ENCODE measurements at regions not wholly inside any gene's neighbourhood (a gene's known extent, or its start where the extent isn't known, plus 50 kb on each side); places are given as distances from the start of the nearest gene placed in this dataset.

GRCh38 chr10:123614888-123615287 lies 51.3 kb upstream of the GPR26 start (continued):
- TF ChIP-seq SP1 (IDR thresholded peaks at IDR 0.05), result no peak
- no peak for TF ChIP-seq SP1 (CRISPR knock-in tag; IDR thresholded peaks at IDR 0.05)
- no peak for TF ChIP-seq TEAD3 (CRISPR knock-in tag; optimal IDR thresholded peaks at IDR 0.05; ENCODE audit: borderline replicate concordance)
- TF ChIP-seq NFATC3 (CRISPR knock-in tag; IDR thresholded peaks at IDR 0.05), result no peak
- 0 out of 2 replicates have a peak, but pooled peaks have one; percentile 34 for TF ChIP-seq ZSCAN5A (CRISPR knock-in tag; IDR thresholded peaks at IDR 0.05; ENCODE audit: borderline replicate concordance)
- no peak for TF ChIP-seq MAFG (CRISPR knock-in tag; IDR thresholded peaks at IDR 0.05)
- TF ChIP-seq ZNF225 (CRISPR knock-in tag; IDR thresholded peaks at IDR 0.05), result peak; percentile 55; the same call in 1 of the 2 replicates
- TF ChIP-seq ZNF800 (CRISPR knock-in tag; IDR thresholded peaks at IDR 0.05), result no peak
- no peak; the same call in 1 of the 2 replicates for TF ChIP-seq MIER3 (CRISPR knock-in tag; IDR thresholded peaks at IDR 0.05; ENCODE audit: borderline replicate concordance)
- no peak for TF ChIP-seq GMEB2 (CRISPR knock-in tag; IDR thresholded peaks at IDR 0.05; ENCODE audit: low read depth)
- TF ChIP-seq TBX3 (IDR thresholded peaks at IDR 0.05; ENCODE audit: borderline replicate concordance), result no peak
- TF ChIP-seq NCOA2 (CRISPR knock-in tag; IDR thresholded peaks at IDR 0.05), result no peak
- TF ChIP-seq, protein P1, sequence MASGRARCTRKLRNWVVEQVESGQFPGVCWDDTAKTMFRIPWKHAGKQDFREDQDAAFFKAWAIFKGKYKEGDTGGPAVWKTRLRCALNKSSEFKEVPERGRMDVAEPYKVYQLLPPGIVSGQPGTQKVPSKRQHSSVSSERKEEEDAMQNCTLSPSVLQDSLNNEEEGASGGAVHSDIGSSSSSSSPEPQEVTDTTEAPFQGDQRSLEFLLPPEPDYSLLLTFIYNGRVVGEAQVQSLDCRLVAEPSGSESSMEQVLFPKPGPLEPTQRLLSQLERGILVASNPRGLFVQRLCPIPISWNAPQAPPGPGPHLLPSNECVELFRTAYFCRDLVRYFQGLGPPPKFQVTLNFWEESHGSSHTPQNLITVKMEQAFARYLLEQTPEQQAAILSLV (CRISPR knock-in tag; IDR thresholded peaks at IDR 0.05; ENCODE audit: borderline replicate concordance), result peak; percentile 75; the same call in 1 of the 2 replicates
- no peak for TF ChIP-seq CBFB (CRISPR knock-in tag; IDR thresholded peaks at IDR 0.05)
- peak; percentile 93 for TF ChIP-seq SATB2 (CRISPR knock-in tag; IDR thresholded peaks at IDR 0.05)
- TF ChIP-seq RELA (CRISPR knock-in tag; IDR thresholded peaks at IDR 0.05), result no peak
- no peak for TF ChIP-seq ZNF407 (CRISPR knock-in tag; IDR thresholded peaks at IDR 0.05; ENCODE audit: not compliant biosample characterization)
- no peak for TF ChIP-seq PHF8 (CRISPR knock-in tag; IDR thresholded peaks at IDR 0.05)

Measured in HepG2 (cell line).